NAMALWA (cell line): ENCODE measurements at regions not wholly inside any gene's neighbourhood (a gene's known extent, or its start where the extent isn't known, plus 50 kb on each side); places are given as distances from the start of the nearest gene placed in this dataset.

Experiments
- DNase-seq: peaks from one replicate; pipeline ENCODE4 v3.0.0-alpha.2; 2015; ENCODE audit warnings: low spot score

DNA sequence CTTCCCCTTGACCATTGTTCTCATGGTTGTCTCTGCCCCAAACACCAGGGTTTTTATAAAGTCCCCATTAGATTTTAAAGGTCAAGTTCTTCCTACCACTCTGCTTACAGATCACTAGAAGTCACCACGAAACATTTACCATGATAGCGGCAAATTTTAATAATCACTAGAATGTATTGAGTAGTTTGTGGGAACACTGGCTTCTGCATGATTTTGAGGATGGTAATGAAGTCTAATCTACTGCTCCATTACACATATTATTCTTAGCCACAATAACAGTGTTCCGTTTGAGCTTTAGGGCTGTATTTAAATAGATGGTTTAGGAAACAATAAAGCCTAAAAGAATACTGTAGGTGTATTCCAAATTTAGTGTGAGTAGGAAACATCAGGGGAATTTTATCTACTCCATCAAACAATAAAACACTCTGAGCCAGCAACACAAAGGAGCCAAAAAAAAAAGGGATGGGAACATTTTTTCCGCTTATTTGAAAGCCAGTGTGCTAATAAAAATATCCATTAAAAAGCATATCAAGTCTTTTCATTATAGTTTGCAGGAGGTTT lies 49.7 kb downstream of the KLF12 start:
- no peak for DNase-seq

- no peak for DNase-seq
These were observed 51.5 kb downstream of the KLF12 start for GRCh38 chr13:74082741-74083160.

DNA sequence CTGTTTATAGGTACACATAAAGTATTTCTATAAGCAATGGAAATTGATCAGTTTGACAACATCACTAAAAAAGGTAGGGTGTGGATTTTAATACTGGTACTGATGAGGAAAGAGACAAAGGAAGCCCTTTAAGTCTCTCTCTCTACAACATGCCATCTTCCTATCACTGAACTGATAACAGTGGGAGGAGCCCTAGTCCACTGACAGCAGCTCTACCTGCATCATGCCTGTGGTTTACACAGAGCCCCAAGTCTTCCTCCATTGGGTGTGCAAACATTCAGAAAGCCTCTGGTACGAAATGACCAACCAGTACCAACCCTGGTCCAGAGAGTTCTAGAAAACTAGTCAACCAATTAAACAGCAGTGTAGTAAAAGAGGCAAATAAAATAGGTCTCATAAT lies 53.4 kb downstream of the KLF12 start:
- no peak for DNase-seq

- DNase-seq, result no peak
These were observed 56.4 kb downstream of the KLF12 start for GRCh38 chr13:74077792-74078191.

DNA sequence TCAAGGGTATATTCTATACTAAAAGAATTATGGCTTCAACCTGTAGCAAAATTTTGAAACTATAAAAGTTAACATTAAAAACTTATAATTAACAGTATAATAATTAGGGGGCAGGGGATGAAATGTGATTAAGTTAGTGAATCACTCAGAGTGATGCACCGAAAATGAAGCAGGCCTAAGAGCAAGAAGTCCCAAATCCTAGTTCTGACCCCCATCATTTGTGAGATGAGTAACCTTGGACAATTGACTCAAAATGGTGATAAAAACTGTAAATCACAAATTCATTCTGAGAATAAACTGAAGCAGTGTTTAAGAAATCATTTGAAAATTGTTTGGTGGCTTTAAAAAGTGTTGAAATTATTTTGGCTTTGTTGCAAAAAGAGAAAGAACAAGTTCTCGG lies 56.8 kb downstream of the KLF12 start:
- no peak for DNase-seq

- DNase-seq, result no peak
These were observed 59.5 kb downstream of the KLF12 start for GRCh38 chr13:74074723-74075122.

GRCh38 chr13:74073274-74073673 lies 60.9 kb downstream of the KLF12 start:
- DNase-seq, result no peak

GRCh38 chr13:74070513-74070912 lies 63.7 kb downstream of the KLF12 start:
- no peak for DNase-seq

GRCh38 chr13:74070065-74070464 lies 64.1 kb downstream of the KLF12 start:
- DNase-seq, result peak; percentile 15

DNA sequence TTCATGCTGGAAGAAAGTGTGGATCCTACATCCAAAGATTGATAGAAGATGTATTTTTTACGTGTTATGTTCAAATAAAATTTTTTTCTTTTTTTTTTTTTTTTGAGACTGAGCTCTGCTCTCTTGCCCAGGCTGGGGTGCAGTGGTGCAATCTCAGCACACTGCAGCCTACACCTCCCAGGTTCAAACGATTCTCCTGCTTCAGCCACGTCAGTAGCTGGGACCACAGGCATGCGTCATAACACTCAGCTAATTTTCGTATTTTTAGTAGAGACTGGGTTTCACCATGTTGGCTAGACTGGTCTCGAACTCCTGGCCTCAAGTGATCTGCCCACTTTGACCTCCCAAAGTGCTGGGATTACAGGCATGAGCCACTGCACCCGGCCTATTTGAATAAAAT lies 65.7 kb downstream of the KLF12 start:
- DNase-seq, result no peak

DNA sequence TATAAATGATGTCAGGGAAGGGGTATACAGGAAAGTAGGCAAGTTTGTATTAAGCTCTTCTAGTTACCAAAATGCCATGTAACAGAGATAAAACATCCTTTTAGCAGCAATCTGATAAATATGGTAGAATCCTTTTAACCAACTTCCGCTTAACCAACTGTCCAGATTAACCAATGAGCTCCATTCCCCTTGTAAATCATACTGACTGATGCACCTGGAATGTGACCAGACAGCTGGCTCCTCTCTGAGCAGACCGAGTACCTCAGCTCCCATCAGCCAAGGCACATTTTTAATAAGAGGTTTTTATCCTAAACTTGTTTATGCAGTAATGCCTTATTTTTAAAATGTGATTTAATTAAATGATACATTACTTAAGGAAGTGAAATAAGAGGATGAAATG lies 66.4 kb downstream of the KLF12 start:
- DNase-seq, result no peak

GRCh38 chr13:74066937-74067336 lies 67.3 kb downstream of the KLF12 start:
- no peak for DNase-seq

GRCh38 chr13:74064805-74065312 lies 69.3 kb downstream of the KLF12 start:
- no peak for DNase-seq

DNA sequence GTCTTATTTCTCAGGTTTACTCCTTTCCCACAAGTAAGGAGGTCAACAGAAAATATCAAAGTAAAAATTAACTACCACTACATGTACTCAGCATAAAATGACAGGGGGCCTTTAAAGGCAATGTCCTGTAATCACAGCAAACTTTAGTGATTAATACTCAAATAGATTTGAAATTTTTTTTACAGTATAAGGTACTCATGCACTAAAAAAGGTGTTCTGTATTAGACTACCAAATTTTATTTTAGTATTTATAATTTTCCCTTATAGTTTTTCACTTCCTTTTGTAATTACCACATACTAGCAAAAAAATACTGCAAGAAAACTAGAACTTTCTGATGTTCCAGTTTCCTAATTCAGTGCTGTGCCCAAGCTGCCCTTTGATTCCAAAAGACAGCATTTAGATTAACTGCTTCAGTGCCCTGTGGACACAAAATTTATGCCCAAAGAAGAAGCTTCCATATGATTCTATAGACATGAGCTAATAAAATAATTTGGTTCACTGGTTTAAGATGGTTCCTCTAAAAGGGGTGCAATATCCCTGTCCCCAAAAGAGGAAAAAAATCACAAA lies 70.6 kb downstream of the KLF12 start:
- no peak for DNase-seq

GRCh38 chr13:74062933-74063332 lies 71.3 kb downstream of the KLF12 start:
- DNase-seq, result peak; percentile 87

DNA sequence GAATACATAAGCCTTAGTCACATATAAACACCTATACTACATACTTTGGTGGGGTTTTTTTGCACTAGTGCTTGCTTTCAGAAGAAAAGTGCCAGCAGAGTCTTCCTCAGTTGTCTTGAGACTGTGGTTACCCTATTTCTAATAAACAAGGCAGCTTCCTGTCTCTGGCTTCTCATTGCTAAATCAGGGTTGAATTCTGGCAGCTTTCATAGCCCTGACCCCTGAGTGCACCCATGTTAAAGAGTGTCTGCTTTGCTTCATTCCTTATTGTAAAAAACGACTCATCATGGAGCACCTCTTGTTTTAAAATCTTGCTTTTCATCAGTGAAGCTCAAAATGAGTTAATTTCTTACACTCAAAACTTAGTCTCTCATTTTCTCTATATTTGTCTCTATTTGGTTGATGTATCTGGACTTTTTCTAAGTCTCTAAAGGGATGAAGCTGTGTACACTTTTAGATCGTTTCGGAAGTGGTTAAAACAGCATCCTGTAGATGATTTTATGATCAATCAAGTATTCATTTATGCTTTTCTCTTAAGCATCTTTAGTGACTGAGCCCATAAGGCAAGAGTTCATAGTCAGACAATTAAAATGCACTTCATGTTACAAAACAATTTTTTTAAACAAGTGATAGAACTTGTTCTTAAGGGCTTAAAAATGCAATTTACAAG lies 72.1 kb downstream of the KLF12 start:
- DNase-seq, result peak; percentile 76

- DNase-seq, result no peak
These were observed 77.2 kb downstream of the KLF12 start for GRCh38 chr13:74056801-74057542.

- DNase-seq, result no peak
These were observed 81.7 kb downstream of the KLF12 start for GRCh38 chr13:74052402-74052928.

- DNase-seq, result no peak
These were observed 85.4 kb downstream of the KLF12 start for GRCh38 chr13:74048756-74049155.

DNA sequence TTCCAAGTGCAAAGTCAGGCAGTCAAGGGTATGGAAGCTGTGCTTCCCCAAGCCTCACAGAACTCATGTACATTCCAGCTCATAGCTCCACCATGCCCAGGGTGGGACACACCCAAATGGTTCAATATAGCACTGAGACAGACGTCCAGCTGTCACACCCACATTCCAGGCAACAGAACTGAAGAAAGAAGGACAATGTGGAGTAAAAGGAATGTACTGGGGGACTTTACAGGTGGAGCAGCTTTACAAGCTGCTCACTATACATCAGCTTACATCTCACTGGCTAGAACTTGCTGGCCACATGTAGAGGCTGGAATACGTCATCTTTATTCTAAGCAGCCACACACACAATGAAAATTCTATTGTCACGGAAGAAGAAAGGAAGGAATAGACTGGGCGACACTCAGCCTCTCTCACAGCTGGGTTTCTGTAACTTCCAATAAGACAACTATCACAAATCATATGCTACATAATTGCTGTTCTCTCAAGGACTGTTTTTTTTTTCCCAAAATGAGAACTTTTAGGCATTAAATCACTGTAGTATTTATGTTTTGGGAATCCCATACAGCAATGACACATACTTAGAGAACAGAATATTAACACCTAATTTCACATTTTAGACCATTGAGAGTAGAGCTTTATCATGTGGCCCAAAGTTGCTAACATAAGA lies 86.1 kb downstream of the KLF12 start:
- no peak for DNase-seq

DNA sequence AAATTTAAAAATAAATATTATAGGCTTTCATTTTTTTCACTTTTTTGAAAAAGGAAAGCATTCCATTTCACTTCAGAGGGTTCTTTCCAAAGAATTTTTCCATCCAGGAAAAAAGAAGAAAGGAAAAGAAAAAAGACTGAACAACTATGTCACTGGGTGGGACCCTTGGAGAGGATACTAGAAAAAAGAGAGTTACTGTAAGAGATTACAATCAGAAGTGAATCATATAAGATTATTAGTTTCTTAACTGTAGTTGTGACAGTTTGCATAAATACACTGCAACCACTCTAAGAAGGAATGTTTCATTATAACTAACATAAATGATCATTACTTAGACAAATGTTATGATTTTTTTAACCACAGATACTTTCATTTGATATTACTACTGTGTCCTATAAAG lies 87.8 kb downstream of the KLF12 start:
- DNase-seq, result no peak

GRCh38 chr13:74045583-74045982 lies 88.6 kb downstream of the KLF12 start:
- DNase-seq, result no peak
